Spleen (tissue), 11 donors: ENCODE measurements at regions not wholly inside any gene's neighbourhood (a gene's known extent, or its start where the extent isn't known, plus 50 kb on each side); places are given as distances from the start of the nearest gene placed in this dataset.

Experiments used
- DNase-seq: peaks from one replicate; pipeline ENCODE4 v3.0.0-alpha.2; 2020
- H3K27ac ChIP-seq, 8 donors: fragments of 200-600 bp; sonication (generic) in 7 of 8; 1 replicate in 4 of 8; 2 replicates in 4 of 8; pipeline versions ENCODE4 v1.5.0 to v1.8.0; 2016 to 2021; ENCODE audit warnings: inconsistent platforms in 4 of 8, mild to moderate bottlenecking in 4 of 8, moderate library complexity in 1 of 8
- H3K27me3 ChIP-seq, 7 donors: fragments of 200-600 bp; sonication (generic) in 6 of 7; replicated peaks in 1 of 7; 1 replicate in 4 of 7; 2 replicates in 3 of 7; pipeline versions ENCODE4 v1.5.0 to v1.8.0; 2016 to 2021; ENCODE audit warnings: inconsistent platforms in 3 of 7, mild to moderate bottlenecking in 1 of 7
- H3K36me3 ChIP-seq, 6 donors: fragments of 200-600 bp; sonication (generic) in 5 of 6; 1 replicate in 4 of 6; 2 replicates in 2 of 6; pipeline versions ENCODE4 v1.5.0 to v1.8.0; 2016 to 2021; ENCODE audit warnings: inconsistent platforms in 2 of 6
- H3K4me1 ChIP-seq, 6 donors: fragments of 200-600 bp; sonication (generic) in 5 of 6; 1 replicate in 3 of 6; 2 replicates in 3 of 6; pipeline versions ENCODE4 v1.5.0 to v1.8.0; 2016 to 2021; ENCODE audit warnings: inconsistent platforms in 3 of 6
- H3K4me3 ChIP-seq, 8 donors: fragments of 200-600 bp; sonication (generic) in 7 of 8; 1 replicate in 4 of 8; 2 replicates in 4 of 8; pipeline versions ENCODE4 v1.5.0 to v1.8.0; 2016 to 2021; ENCODE audit warnings: inconsistent platforms in 4 of 8, mild to moderate bottlenecking in 4 of 8, moderate library complexity in 2 of 8
- H3K9me3 ChIP-seq, 8 donors: fragments of 200-600 bp; sonication (generic) in 7 of 8; 1 replicate in 4 of 8; 2 replicates in 4 of 8; pipeline versions ENCODE4 v1.5.0 to v1.8.0; 2016 to 2021; ENCODE audit warnings: inconsistent platforms in 4 of 8
- POLR2A ChIP-seq, 3 donors: fragments of 450-650 bp; IDR thresholded peaks; one replicate each; pipeline ENCODE4 v1.5.1; 2017; ENCODE audit warnings: antibody characterized with exemption in 3 of 3, mild to moderate bottlenecking in 1 of 3
- POLR2AphosphoS5 ChIP-seq, 3 donors: sonication (generic); formaldehyde crosslinking; IDR thresholded peaks; one replicate each; pipeline ENCODE4 v1.5.1; 2017; ENCODE audit warnings: antibody characterized with exemption in 3 of 3
- WGBS, 5 donors: extraction: QIAGEN DNeasy Blood & Tissue Kit in 3 of 5; methylation state at CpG; one replicate each; pipeline versions ENCODE4 v1.1.5 to v1.1.7; 2013 to 2018; 5-methylcytosine and 5-hydroxymethylcytosine counted together
- intact Hi-C: fragments of 100-400 bp; cut with DNase I; formaldehyde crosslinking; loops from one replicate; pipeline ENCODE4 v1.15.0; 2023; ENCODE audit warnings: low total_unique reads
- TF ChIP-seq, protein P1 (sequence below), 11 experiments: fragments of 200-600 bp in 7 of 11; fragments of 450-650 bp in 4 of 11; sonication (generic) in 4 of 11; IDR thresholded peaks in 8 of 11; conservative IDR thresholded peaks in 3 of 11; 1 replicate in 7 of 11; 2 replicates in 4 of 11; pipeline versions ENCODE4 v1.4.0 to v1.8.0; 2016 to 2021; ENCODE audit warnings: antibody characterized with exemption in 11 of 11, inconsistent platforms in 4 of 11, mild to moderate bottlenecking in 1 of 11
- donor health status: healthy with polysubstance abuse.
- donor health status: DM: no; HTN: no; CAD: no; lungs with moderate emphysema.
- donor health status: DM: no; HTN: no; CAD: no.
- donor health status: Bipolar disorder and iron deficiency.
- donor health status: healthy.
- donor health status: DM: no; HTN: no; CAD: no.
- donor health status: DM: yes; HTN: yes; CAD: no.

DNA sequence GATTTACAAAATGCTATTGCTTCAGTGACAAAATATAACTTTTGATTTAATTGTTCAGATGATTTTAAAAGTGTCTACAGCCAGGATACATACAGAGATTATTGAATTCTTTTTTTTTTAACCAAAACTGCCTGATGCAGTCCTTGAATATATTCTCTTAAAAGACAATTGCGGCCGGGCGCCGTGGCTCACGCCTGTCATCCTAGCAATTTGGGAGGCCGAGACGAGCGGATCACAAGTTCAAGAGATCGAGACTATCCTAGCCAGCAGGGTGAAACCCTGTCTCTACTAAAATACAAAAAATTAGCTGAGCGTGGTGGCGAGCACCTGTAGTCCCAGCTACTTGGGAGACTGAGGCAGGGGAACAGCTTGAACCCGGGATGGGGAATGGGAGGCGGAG, 497.0 kb upstream of the FSIP2 start:
- Histone ChIP-seq H3K9me3 (peaks cover 0 to 24% (median 14%) of the 10 kb centered on the region in 8 donors), H3K36me3 (no peaks in the 10 kb centered on the region), H3K4me3 (no peak overlapping the region), H3K4me1 (no peaks in the 10 kb centered on the region), H3K27ac (no peak overlapping the region), H3K27me3 (no peaks in the 10 kb centered on the region)
- 83 to 91% (median 88%) methylated on average over 13 of the region's 13 CpGs for WGBS, 5 donors
- DNase-seq, result no peak
- intact Hi-C loops, result no loop called here
- no peak for TF ChIP-seq POLR2AphosphoS5 (IDR thresholded peaks at IDR 0.05)
- TF ChIP-seq, protein P1, sequence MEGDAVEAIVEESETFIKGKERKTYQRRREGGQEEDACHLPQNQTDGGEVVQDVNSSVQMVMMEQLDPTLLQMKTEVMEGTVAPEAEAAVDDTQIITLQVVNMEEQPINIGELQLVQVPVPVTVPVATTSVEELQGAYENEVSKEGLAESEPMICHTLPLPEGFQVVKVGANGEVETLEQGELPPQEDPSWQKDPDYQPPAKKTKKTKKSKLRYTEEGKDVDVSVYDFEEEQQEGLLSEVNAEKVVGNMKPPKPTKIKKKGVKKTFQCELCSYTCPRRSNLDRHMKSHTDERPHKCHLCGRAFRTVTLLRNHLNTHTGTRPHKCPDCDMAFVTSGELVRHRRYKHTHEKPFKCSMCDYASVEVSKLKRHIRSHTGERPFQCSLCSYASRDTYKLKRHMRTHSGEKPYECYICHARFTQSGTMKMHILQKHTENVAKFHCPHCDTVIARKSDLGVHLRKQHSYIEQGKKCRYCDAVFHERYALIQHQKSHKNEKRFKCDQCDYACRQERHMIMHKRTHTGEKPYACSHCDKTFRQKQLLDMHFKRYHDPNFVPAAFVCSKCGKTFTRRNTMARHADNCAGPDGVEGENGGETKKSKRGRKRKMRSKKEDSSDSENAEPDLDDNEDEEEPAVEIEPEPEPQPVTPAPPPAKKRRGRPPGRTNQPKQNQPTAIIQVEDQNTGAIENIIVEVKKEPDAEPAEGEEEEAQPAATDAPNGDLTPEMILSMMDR (IDR thresholded peaks at IDR 0.05 in 8 of 11, conservative IDR thresholded peaks at IDR 0.05 in 3 of 11), result no peak
- no peak for TF ChIP-seq POLR2A (IDR thresholded peaks at IDR 0.05)

DNA sequence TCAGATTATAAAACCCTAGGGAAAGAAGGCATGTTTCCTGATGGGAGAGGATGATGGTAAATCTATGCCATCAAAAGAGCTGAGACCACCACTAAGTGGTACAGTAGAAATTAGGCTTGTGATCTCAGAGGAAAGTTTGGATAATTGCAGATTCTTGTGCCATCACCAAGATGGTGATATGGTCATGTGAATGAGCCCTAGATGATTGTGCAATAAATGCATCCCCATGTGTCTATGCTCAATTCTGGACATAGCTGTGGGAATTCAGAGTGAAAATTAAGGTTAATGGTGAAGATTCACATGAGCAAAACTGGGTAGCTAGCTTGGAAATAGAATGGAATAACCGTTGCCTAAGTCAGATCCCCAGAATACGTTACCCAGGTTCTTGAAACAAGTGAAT, 496.1 kb upstream of the FSIP2 start:
- Histone ChIP-seq H3K27ac (no peak overlapping the region), H3K9me3 (peaks cover 0 to 14% (median 5%) of the 10 kb centered on the region in 8 donors), H3K36me3 (no peaks in the 10 kb centered on the region), H3K4me3 (no peak overlapping the region), H3K27me3 (no peaks in the 10 kb centered on the region), H3K4me1 (no peaks in the 10 kb centered on the region)
- no peak for DNase-seq
- TF ChIP-seq POLR2AphosphoS5 (IDR thresholded peaks at IDR 0.05), result no peak
- TF ChIP-seq, protein P1 (IDR thresholded peaks at IDR 0.05 in 8 of 11, conservative IDR thresholded peaks at IDR 0.05 in 3 of 11), result no peak
- no peak for TF ChIP-seq POLR2A (IDR thresholded peaks at IDR 0.05)
- WGBS, 5 donors, result 72 to 91% (median 83%) methylated on average over 2 of the region's 2 CpGs
- intact Hi-C loops, result no loop called here

DNA sequence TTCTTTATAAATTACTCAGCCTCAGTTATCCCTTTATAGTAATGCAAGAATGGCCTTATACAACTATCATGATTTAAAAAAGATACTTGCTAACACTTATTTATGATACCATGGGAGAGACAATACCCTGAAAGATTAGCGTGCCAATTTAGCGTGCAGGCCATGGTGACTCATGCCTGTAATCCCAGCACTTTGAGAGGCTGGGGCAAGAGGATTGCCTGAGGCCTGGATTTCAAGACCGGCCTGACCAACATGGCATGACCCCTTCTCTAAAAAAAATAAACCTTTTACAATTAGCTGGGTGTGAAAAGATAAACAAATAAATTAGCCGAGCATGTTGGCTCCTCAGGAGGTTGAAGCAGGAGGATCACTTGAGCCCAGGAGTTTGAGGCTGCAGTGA, 493.4 kb upstream of the FSIP2 start:
- H3K4me1 ChIP-seq, result no peaks in the 10 kb centered on the region
- no peak overlapping the region for H3K4me3 ChIP-seq
- no peaks in the 10 kb centered on the region for H3K27me3 ChIP-seq
- H3K36me3 ChIP-seq, result no peaks in the 10 kb centered on the region
- intact Hi-C loops, result no loop called here
- WGBS, 5 donors, result 87 to 93% (median 90%) methylated on average over 4 of the region's 4 CpGs
- TF ChIP-seq POLR2AphosphoS5 (IDR thresholded peaks at IDR 0.05) (no peak), POLR2A (IDR thresholded peaks at IDR 0.05) (no peak)
- TF ChIP-seq, protein P1 (IDR thresholded peaks at IDR 0.05 in 8 of 11, conservative IDR thresholded peaks at IDR 0.05 in 3 of 11), result no peak
- no peak for DNase-seq
- H3K27ac ChIP-seq, result no peak overlapping the region
- H3K9me3 ChIP-seq, result peaks cover 0 to 9% (median 4%) of the 10 kb centered on the region in 8 donors

DNA sequence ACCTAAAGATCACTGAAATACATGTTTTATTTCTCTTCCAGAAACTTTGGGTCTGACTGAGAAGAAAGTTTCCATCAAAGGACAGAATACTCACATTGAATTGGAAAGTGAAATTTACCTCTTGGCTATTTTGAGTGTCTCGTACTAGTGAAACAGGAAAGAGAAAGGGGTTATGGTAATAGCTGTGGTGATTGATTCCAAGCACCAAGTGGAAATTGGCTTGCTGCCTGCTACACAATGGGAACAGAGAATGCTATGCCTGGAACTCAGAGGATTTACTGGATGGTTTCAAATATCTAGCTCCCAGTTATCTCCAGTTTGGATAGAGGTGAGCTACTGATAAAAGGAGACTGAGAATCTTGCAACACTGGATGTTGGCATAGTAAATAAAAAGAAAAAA, 492.8 kb upstream of the FSIP2 start:
- WGBS, 5 donors, result 43 to 80% (median 70%) methylated on average over 1 of the region's 1 CpG
- H3K27ac ChIP-seq, result no peak overlapping the region
- no peaks in the 10 kb centered on the region for H3K27me3 ChIP-seq
- no peaks in the 10 kb centered on the region for H3K4me1 ChIP-seq
- H3K36me3 ChIP-seq, result no peaks in the 10 kb centered on the region
- no peak for TF ChIP-seq POLR2AphosphoS5 (IDR thresholded peaks at IDR 0.05)
- TF ChIP-seq POLR2A (IDR thresholded peaks at IDR 0.05), result no peak
- TF ChIP-seq, protein P1 (IDR thresholded peaks at IDR 0.05 in 8 of 11, conservative IDR thresholded peaks at IDR 0.05 in 3 of 11), result no peak
- H3K4me3 ChIP-seq, result no peak overlapping the region
- H3K9me3 ChIP-seq, result peaks cover 0 to 9% (median 4%) of the 10 kb centered on the region in 8 donors
- intact Hi-C loops, result no loop called here
- DNase-seq, result no peak
